HG03280 (cell line): ENCODE measurements at regions not wholly inside any gene's neighbourhood (a gene's known extent, or its start where the extent isn't known, plus 50 kb on each side); places are given as distances from the start of the nearest gene placed in this dataset.

Source experiments
- ATAC-seq: cut with Tn5 transposase; IDR thresholded peaks from one replicate; pipeline ENCODE4 v1.9.1; 2021; ENCODE audit warnings: mild to moderate bottlenecking, moderate library complexity; ENCODE audit not compliant: unreplicated experiment

- ATAC-seq: no peak
Observed at GRCh38 chr7:3229904-3230470, 71.1 kb upstream of the SDK1 start.

GRCh38 chr7:3230908-3231307 is 70.1 kb upstream of the SDK1 start:
- ATAC-seq: no peak

- ATAC-seq: no peak
Observed at GRCh38 chr7:3232228-3232627, 68.8 kb upstream of the SDK1 start.

GRCh38 chr7:3233301-3233700 is 67.8 kb upstream of the SDK1 start:
- no peak for ATAC-seq

GRCh38 chr7:3234051-3234450 is 67.0 kb upstream of the SDK1 start:
- ATAC-seq: no peak

- ATAC-seq: no peak
Observed at GRCh38 chr7:3234851-3235250, 66.2 kb upstream of the SDK1 start.

- ATAC-seq: no peak
Observed at GRCh38 chr7:3235322-3235721, 65.7 kb upstream of the SDK1 start.

GRCh38 chr7:3236268-3236667 is 64.8 kb upstream of the SDK1 start:
- no peak for ATAC-seq

GRCh38 chr7:3238525-3239210 is 62.4 kb upstream of the SDK1 start:
- ATAC-seq: no peak

- no peak for ATAC-seq
Observed at GRCh38 chr7:3239291-3239691, 61.8 kb upstream of the SDK1 start.

- ATAC-seq: no peak
Observed at GRCh38 chr7:3240826-3241430, 60.1 kb upstream of the SDK1 start.

- no peak for ATAC-seq
Observed at GRCh38 chr7:3241686-3242258, 59.3 kb upstream of the SDK1 start.

GRCh38 chr7:3242398-3242972 is 58.6 kb upstream of the SDK1 start:
- ATAC-seq: no peak

- no peak for ATAC-seq
Observed at GRCh38 chr7:3243256-3243655, 57.8 kb upstream of the SDK1 start.

GRCh38 chr7:3243680-3244079 is 57.4 kb upstream of the SDK1 start:
- ATAC-seq: no peak

- no peak for ATAC-seq
Observed at GRCh38 chr7:3244241-3244814, 56.7 kb upstream of the SDK1 start.

GRCh38 chr7:3245077-3245476 is 56.0 kb upstream of the SDK1 start:
- ATAC-seq: no peak

GRCh38 chr7:3245721-3246120 is 55.3 kb upstream of the SDK1 start:
- no peak for ATAC-seq

- no peak for ATAC-seq
Observed at GRCh38 chr7:3246127-3246526, 54.9 kb upstream of the SDK1 start.

- ATAC-seq: no peak
Observed at GRCh38 chr7:3246651-3247050, 54.4 kb upstream of the SDK1 start.

GRCh38 chr7:3250725-3251124 is 50.3 kb upstream of the SDK1 start:
- ATAC-seq: no peak
